ENCODE measurements at regions not wholly inside any gene's neighbourhood (a gene's known extent, or its start where the extent isn't known, plus 50 kb on each side); places are given as distances from the start of the nearest gene placed in this dataset.
"Not testable (repeated sequence)": the region's sequence is repeated elsewhere in the genome, so short reads cannot be mapped to it uniquely, and the experiment has no call there.

- no peak for DNase-seq (ENCODE audit: low spot score)
Measured at GRCh38 chrY:18951019-18951418, 177.5 kb upstream of the HSFY2 start.

GRCh38 chrY:18936831-18937230, 163.3 kb upstream of the HSFY2 start:
- DNase-seq (ENCODE audit: low spot score): no peak

DNA sequence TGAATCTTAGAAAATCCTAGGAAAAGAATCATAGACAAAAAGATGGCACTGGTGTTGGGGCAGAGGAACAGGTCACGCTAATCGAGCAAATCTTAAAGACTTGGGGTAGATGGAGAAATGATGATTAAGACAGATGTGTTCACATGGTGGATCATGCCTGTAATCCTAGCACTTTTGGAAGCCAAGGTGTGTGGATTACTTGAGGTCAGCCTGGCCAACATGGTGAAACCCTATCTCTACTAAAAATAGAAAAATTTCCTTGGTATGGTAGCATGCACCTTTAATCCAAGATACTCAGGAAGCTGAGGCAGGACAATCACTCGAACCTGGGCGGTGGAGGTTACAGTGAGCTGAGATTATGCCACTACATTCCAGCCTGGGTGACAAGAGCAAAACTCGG, 145.7 kb upstream of the HSFY2 start:
- no peak for DNase-seq (ENCODE audit: low spot score)

GRCh38 chrY:18912846-18913245, 139.3 kb upstream of the HSFY2 start:
- DNase-seq (ENCODE audit: low spot score): no peak

- DNase-seq (ENCODE audit: low spot score): no peak
Measured at GRCh38 chrY:18909846-18910245, 136.3 kb upstream of the HSFY2 start.

GRCh38 chrY:18906198-18906597, 132.7 kb upstream of the HSFY2 start:
- DNase-seq (ENCODE audit: low spot score): peak; percentile 10

DNA sequence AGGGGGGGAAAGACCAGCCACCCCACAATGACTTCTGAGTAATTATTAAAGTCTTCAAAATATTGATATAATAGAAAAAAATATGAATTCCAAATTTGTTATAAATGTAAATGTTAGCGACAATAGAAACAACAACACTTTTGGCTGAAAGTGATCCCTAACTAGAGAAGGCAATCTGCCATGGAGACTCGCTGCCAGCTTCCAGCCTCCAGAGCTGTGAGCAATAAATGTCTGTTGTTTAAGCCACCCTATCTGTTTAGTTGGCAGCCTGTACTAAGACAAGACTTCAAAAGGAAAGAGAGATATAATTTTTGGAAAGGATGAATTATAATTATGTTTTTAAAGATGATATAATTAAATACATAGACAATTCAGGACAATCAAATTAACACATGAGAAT, 130.8 kb upstream of the HSFY2 start:
- DNase-seq (ENCODE audit: low spot score): no peak

DNA sequence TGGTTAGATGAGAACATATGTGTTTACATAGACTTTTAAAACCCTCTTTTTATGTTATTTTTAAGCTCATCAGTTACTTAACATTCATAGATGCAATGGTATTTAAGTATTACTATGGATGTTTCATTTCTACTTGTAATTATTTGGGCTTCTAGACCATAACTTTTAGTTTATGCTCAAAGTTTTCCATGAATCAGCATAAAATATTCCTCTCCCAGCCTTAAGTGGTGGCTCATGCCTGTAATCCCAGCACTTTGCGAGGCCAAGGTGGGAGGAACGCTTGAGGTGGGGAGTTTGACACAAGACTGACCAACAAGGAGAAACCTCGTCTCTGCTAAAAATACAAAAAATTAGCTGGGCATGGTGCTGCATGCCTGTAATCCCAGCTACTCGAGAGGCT, 118.5 kb upstream of the HSFY2 start:
- no peak for DNase-seq (ENCODE audit: low spot score)

GRCh38 chrY:18889548-18889947, 116.0 kb upstream of the HSFY2 start:
- DNase-seq (ENCODE audit: low spot score): no peak

GRCh38 chrY:18884748-18885147, 111.2 kb upstream of the HSFY2 start:
- DNase-seq (ENCODE audit: low spot score): peak; percentile 6

DNA sequence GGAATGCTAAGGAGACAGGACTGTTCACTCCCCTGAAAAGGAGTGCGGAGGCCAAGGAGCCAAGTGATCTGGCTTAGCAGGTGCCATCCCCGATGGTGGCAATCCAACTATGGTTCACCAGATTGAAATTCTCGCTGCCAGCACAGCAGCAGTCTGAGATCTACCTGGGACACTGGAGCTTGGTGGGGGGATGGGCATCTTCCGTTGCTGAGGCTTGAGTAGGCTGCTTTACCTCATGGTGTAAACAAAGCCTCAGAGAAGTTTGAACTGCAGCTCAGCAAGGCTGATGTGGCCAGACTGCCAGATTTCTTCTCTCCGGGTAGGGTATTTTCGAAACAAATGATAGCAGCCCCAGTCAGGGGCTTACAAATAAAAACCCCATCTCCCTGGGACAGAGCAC, 95.6 kb upstream of the HSFY2 start:
- not testable (repeated sequence) for DNase-seq (ENCODE audit: low spot score)

GRCh38 chrY:18866887-18867551, 93.5 kb upstream of the HSFY2 start:
- DNase-seq (ENCODE audit: low spot score): not testable (repeated sequence)

- not testable (repeated sequence) for DNase-seq (ENCODE audit: low spot score)
Measured at GRCh38 chrY:18860856-18861255, 87.3 kb upstream of the HSFY2 start.

GRCh38 chrY:18858484-18859191, 85.1 kb upstream of the HSFY2 start:
- DNase-seq (ENCODE audit: low spot score): not testable (repeated sequence)

GRCh38 chrY:18855184-18855583, 81.6 kb upstream of the HSFY2 start:
- not testable (repeated sequence) for DNase-seq (ENCODE audit: low spot score)

DNA sequence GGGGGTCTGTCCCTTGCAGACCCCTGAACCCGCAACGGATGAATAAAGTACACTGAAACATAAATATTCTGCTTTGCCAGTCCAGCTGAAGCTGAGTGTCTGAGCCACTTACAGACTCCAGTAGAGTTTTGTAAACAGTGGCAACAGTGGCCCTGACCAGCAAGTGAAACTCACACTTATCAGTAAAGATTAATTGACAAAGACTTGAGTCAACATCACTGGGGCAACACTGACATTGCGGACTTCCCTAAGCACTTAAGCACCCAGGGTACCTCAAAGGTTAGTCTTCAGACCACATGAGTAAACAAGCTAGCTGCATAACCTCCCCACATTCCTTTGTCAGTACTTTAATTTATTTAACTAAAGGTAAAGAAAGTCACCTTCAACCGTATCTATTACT, 79.8 kb upstream of the HSFY2 start:
- DNase-seq (ENCODE audit: low spot score): not testable (repeated sequence)

DNA sequence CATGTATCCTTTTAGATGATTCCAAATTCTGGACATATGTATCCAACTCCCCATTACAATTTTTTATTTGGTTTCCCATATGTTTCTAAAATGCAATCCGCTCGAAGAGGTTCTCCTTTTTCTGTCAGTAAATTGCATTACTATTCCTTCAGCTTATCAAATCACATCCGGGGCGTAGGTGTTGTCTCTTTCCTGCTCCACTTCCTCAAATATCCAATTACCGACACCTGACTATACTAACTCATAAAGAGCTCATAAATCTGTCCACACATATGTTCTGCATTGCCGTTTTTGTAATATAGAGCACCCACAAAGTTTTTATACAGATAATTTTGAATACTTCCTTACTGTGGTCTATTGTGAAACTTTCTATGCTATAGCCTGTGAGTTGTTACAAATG, 63.1 kb upstream of the HSFY2 start:
- not testable (repeated sequence) for DNase-seq (ENCODE audit: low spot score)

All from A172 (cell line).